Uterus (tissue), 3 donors: ENCODE measurements at regions not wholly inside any gene's neighbourhood (a gene's known extent, or its start where the extent isn't known, plus 50 kb on each side); places are given as distances from the start of the nearest gene placed in this dataset.

ENCODE experiments used
- DNase-seq, 2 donors: peaks; one replicate each; pipeline ENCODE4 v3.0.0-alpha.2; 2019 to 2020
- H3K27ac ChIP-seq, 2 donors: fragments of 200-600 bp; sonication (generic); 1 replicate in 1 of 2; 2 replicates in 1 of 2; pipeline ENCODE4 v1.5.1; 2016 to 2018
- H3K27me3 ChIP-seq, 2 donors: fragments of 200-600 bp; sonication (generic); one replicate each; pipeline ENCODE4 v1.5.1; 2018 to 2019; ENCODE audit warnings: control low read depth in 1 of 2
- H3K36me3 ChIP-seq, 2 donors: fragments of 200-600 bp; sonication (generic); one replicate each; pipeline ENCODE4 v1.5.1; 2019; ENCODE audit warnings: control low read depth in 1 of 2
- H3K4me1 ChIP-seq, 2 donors: fragments of 200-600 bp; sonication (generic); one replicate each; pipeline ENCODE4 v1.5.1; 2018 to 2019; ENCODE audit warnings: control low read depth in 1 of 2
- H3K4me3 ChIP-seq, 2 donors: fragments of 200-600 bp; sonication (generic); 1 replicate in 1 of 2; 2 replicates in 1 of 2; pipeline ENCODE4 v1.5.1; 2018 to 2019; ENCODE audit warnings: mild to moderate bottlenecking in 1 of 2
- H3K9me3 ChIP-seq, 2 donors: fragments of 200-600 bp; sonication (generic); one replicate each; pipeline ENCODE4 v1.5.1; 2019; ENCODE audit warnings: control low read depth in 1 of 2
- POLR2A ChIP-seq, 2 donors: fragments of 450-650 bp; IDR thresholded peaks; one replicate each; pipeline ENCODE4 v1.6.1; 2016; ENCODE audit warnings: antibody characterized with exemption in 2 of 2, mild to moderate bottlenecking in 1 of 2, moderate library complexity in 1 of 2
- intact Hi-C: fragments of 100-400 bp; cut with DNase I; formaldehyde crosslinking; loops from one replicate; pipeline ENCODE4 v1.15.1; 2023; ENCODE audit warnings: low total_unique reads
- TF ChIP-seq, protein P1 (sequence below), 4 experiments: fragments of 200-600 bp in 2 of 4; fragments of 450-650 bp in 2 of 4; sonication (generic) in 2 of 4; IDR thresholded peaks; one replicate each; pipeline ENCODE4 v1.5.1; 2016 to 2019; ENCODE audit warnings: antibody characterized with exemption in 4 of 4, mild to moderate bottlenecking in 2 of 4, moderate library complexity in 1 of 4
- donor health status: DM: yes; HTN: yes; CAD: no.

GRCh38 chr9:126049088-126049487, 277.5 kb upstream of the MVB12B start:
- intact Hi-C loops, result no loop called here
- no peak for TF ChIP-seq POLR2A (IDR thresholded peaks at IDR 0.05)
- TF ChIP-seq, protein P1, sequence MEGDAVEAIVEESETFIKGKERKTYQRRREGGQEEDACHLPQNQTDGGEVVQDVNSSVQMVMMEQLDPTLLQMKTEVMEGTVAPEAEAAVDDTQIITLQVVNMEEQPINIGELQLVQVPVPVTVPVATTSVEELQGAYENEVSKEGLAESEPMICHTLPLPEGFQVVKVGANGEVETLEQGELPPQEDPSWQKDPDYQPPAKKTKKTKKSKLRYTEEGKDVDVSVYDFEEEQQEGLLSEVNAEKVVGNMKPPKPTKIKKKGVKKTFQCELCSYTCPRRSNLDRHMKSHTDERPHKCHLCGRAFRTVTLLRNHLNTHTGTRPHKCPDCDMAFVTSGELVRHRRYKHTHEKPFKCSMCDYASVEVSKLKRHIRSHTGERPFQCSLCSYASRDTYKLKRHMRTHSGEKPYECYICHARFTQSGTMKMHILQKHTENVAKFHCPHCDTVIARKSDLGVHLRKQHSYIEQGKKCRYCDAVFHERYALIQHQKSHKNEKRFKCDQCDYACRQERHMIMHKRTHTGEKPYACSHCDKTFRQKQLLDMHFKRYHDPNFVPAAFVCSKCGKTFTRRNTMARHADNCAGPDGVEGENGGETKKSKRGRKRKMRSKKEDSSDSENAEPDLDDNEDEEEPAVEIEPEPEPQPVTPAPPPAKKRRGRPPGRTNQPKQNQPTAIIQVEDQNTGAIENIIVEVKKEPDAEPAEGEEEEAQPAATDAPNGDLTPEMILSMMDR (IDR thresholded peaks at IDR 0.05), result no peak
- no peak overlapping the region for H3K27ac ChIP-seq

GRCh38 chr9:126049896-126050604, 276.6 kb upstream of the MVB12B start:
- TF ChIP-seq, protein P1 (IDR thresholded peaks at IDR 0.05), result no peak
- no peak for TF ChIP-seq POLR2A (IDR thresholded peaks at IDR 0.05)
- no peak for DNase-seq
- Histone ChIP-seq H3K4me1 (no peaks in the 10 kb centered on the region), H3K27me3 (no peaks in the 10 kb centered on the region), H3K36me3 (no peaks in the 10 kb centered on the region), H3K27ac (no peak overlapping the region), H3K9me3 (no peaks in the 10 kb centered on the region), H3K4me3 (no peak overlapping the region)
- intact Hi-C loops, result no loop called here

More at GRCh38 chr9:126049088-126049487, 277.5 kb upstream of the MVB12B start:
- DNase-seq, result no peak
- Histone ChIP-seq H3K36me3 (no peaks in the 10 kb centered on the region), H3K9me3 (no peaks in the 10 kb centered on the region), H3K4me1 (no peaks in the 10 kb centered on the region), H3K4me3 (no peak overlapping the region), H3K27me3 (no peaks in the 10 kb centered on the region)

- Histone ChIP-seq H3K9me3 (no peaks in the 10 kb centered on the region), H3K27ac (no peak overlapping the region), H3K36me3 (no peaks in the 10 kb centered on the region), H3K27me3 (no peaks in the 10 kb centered on the region), H3K4me3 (no peak overlapping the region), H3K4me1 (no peaks in the 10 kb centered on the region)
- TF ChIP-seq, protein P1 (IDR thresholded peaks at IDR 0.05), result no peak
- no peak for TF ChIP-seq POLR2A (IDR thresholded peaks at IDR 0.05)
- intact Hi-C loops, result no loop called here
- no peak for DNase-seq
These were observed 276.0 kb upstream of the MVB12B start for GRCh38 chr9:126050605-126050990.

DNA sequence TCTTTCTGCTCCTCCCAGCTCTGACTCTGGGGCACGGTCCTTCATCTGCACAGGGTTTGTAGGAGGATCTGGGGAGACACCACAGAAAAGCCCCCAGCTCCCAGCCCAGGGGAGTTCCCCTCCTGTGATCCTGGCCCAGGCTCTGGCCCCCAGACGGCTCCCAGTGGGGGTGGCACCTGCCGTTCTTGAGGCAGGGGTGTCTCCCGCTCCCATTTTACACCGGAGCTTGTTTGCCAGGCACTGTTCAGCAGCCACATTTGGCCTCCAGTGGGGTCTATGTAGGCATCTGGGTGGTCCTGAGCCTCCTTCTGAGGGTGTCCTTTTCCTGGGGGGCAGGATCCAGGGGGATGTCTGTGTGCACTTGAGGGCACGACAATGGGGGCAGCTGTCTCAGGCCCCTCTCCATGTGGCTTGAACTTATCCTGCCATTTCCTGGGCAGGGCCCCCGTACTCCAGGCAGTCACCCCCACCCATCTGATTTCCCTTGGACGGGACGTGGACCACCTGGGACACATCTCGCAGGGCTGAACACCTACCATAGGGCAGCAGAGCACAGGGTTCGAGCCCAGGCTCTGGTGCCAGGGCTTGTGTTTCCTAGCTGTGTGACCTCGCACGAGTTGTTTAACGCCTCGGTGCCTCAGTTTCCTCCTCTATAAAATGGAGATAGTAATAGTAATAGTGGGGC, 275.0 kb upstream of the MVB12B start:
- no peaks in the 10 kb centered on the region for H3K9me3 ChIP-seq
- DNase-seq, result no peak
- TF ChIP-seq, protein P1 (IDR thresholded peaks at IDR 0.05), result no peak
- TF ChIP-seq POLR2A (IDR thresholded peaks at IDR 0.05), result no peak
- no peaks in the 10 kb centered on the region for H3K4me1 ChIP-seq
- H3K27ac ChIP-seq, result no peak overlapping the region
- no peak overlapping the region for H3K4me3 ChIP-seq
- H3K27me3 ChIP-seq, result no peaks in the 10 kb centered on the region
- intact Hi-C loops, result no loop called here
- H3K36me3 ChIP-seq, result no peaks in the 10 kb centered on the region

- intact Hi-C loops, result no loop called here
- TF ChIP-seq, protein P1 (IDR thresholded peaks at IDR 0.05), result no peak
- no peak for TF ChIP-seq POLR2A (IDR thresholded peaks at IDR 0.05)
- no peak for DNase-seq
These were observed 273.8 kb upstream of the MVB12B start for GRCh38 chr9:126052791-126053190.

More at GRCh38 chr9:126052791-126053190, 273.8 kb upstream of the MVB12B start:
- Histone ChIP-seq H3K27ac (no peak overlapping the region), H3K4me1 (no peaks in the 10 kb centered on the region), H3K27me3 (no peaks in the 10 kb centered on the region), H3K36me3 (no peaks in the 10 kb centered on the region), H3K4me3 (no peak overlapping the region), H3K9me3 (no peaks in the 10 kb centered on the region)
